Spleen (tissue), 7 donors: ENCODE measurements at regions not wholly inside any gene's neighbourhood (a gene's known extent, or its start where the extent isn't known, plus 50 kb on each side); places are given as distances from the start of the nearest gene placed in this dataset.

ENCODE experiments used
- CTCF ChIP-seq, 11 experiments: fragments of 200-600 bp in 7 of 11; fragments of 450-650 bp in 4 of 11; sonication (generic) in 4 of 11; IDR thresholded peaks in 8 of 11; conservative IDR thresholded peaks in 3 of 11; 1 replicate in 7 of 11; 2 replicates in 4 of 11; pipeline versions ENCODE4 v1.4.0 to v1.8.0; 2016 to 2021; ENCODE audit warnings: antibody characterized with exemption in 11 of 11, inconsistent platforms in 4 of 11, mild to moderate bottlenecking in 1 of 11
- POLR2A ChIP-seq, 3 donors: fragments of 450-650 bp; IDR thresholded peaks; one replicate each; pipeline ENCODE4 v1.5.1; 2017; ENCODE audit warnings: antibody characterized with exemption in 3 of 3, mild to moderate bottlenecking in 1 of 3
- donor health status: DM: no; HTN: no; CAD: no; lungs with moderate emphysema.
- donor health status: DM: no; HTN: no; CAD: no.
- donor health status: DM: no; HTN: no; CAD: no.

DNA sequence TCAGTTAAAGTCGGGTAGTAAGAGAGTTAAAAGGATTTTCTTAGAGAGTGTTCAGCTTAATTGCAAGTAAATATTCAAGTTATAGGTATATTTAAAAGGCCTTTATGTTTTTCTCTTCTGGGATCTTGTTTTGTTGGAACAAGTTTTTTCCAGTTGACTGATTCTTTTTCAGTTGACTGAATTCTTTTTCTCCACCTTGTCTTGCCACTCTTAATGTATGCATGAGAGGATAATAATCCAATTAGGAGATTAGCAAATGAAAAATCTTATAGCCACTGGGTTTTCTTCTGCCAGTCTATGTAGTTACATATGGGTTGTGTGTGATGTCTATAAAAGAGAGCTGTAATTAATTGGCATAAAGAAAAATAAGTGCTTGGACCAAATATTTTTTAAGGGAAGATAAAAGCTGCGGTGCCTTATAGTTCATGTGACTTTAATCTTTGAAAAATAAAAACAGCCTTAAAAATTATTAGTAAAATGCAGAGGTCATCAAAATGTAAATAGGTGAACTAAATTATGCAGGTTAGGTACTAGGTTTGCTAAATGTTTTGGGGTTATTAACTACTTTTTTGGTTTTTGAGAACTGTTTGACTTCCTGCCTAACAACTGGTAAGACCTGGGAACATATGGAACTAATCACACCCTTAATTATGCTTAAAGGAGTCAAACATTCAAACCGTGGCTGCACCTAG lies 367.2 kb downstream of the HTR1B start:
- TF ChIP-seq CTCF (IDR thresholded peaks at IDR 0.05 in 8 of 11, conservative IDR thresholded peaks at IDR 0.05 in 3 of 11) (no peak), POLR2A (IDR thresholded peaks at IDR 0.05) (no peak)
